ENCODE measurements at regions not wholly inside any gene's neighbourhood (a gene's known extent, or its start where the extent isn't known, plus 50 kb on each side); places are given as distances from the start of the nearest gene placed in this dataset.

DNA sequence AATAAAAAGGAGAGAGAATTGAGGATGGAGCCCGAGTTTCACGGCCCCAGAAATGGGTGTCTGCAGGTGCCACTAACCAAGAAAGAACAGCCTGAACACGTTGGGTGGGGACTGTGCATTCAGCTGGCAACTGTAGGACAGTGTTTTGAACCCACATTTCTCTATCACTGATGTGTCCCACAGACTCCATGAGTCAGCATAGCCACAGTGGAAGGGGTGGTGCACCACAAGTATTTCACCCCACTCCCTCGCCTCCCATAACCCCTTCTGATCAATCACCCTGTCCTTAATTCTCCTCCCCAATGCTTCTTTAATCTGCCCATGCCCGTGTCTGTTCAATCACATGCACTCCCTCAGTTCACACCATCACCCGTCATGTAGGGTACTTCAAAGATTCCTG, 291.5 kb downstream of the ZNF516 start:
- in situ Hi-C loops (cut with MboI; ENCODE audit: low sequenced_read_pairs), result no loop called here

DNA sequence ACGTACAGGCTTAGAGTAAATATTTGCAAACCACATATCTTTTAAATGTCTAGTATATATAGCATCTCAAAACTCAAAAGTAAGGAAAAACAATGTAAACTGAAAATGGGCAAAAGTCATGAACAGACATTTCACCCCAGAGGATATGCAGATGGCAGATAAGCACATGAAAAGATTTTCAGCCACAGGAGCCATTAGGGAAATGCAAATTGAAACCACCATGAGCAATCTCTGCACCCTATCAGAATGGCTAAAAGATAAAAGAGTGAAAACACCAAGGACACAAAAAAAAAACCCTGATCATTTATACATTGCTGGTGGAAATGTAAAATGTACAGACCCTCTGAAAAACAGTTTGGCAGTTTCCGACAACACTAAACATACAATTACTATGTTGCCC, 292.7 kb downstream of the ZNF516 start:
- in situ Hi-C loops (cut with MboI; ENCODE audit: low sequenced_read_pairs), result no loop called here

DNA sequence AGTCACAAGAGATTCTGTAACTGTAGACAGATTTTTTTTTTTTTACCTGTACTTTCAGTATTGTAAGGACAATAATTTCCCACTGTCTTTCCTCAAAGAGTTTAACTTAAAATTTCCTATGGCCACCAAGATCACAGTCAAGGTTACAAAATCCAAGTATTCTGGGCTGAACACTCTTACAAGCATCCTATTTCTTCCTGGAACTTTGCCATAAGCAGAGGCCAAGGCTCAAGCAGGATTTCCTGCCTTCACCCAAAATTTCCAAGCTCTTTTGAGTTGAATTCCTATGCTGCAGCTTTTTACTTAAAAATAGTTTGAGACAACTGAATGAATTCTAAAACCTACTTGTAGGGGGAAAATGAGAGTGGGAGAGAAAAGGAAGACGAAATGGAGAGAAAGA, 299.4 kb downstream of the ZNF516 start:
- in situ Hi-C loops (cut with MboI; ENCODE audit: low sequenced_read_pairs), result no loop called here

DNA sequence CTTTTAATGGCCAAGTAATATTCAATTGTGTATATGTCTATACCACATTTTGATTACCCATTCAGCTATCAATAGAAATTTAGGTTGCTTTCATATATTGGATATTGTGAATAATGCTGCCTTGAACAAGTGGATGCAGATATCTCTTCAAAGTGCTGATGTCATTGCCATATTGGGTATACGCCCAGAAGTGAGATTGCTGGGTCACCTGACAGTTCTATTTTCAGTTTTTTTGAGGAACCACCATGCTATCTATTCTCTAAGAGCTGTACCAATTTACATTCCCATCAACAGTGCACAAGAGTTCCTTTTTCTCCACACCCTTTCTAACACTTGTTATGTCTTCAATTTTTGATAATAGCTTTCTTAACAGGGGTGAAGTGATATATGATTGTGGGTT, 306.9 kb downstream of the ZNF516 start:
- in situ Hi-C loops (cut with MboI; ENCODE audit: low sequenced_read_pairs), result no loop called here

DNA sequence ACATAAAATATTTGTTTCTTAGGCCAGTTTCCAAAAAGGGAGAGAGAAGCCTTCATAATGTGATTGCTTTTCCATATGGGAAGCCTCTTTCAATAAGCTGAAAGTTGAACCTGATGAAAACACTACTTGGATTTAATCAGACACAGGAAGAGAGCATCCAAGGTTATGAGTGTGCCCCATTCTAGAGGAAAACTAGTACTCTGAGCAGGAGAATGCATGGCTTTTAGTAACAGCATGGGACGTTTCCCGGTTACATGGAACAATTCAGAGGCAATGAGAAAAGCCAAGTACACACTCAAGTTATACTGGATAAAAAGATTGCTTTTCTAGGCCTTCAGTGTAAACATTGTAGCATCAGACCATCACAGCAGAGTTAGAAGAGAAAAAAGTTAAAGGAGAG, 315.8 kb downstream of the ZNF516 start:
- in situ Hi-C loops (cut with MboI; ENCODE audit: low sequenced_read_pairs), result no loop called here

DNA sequence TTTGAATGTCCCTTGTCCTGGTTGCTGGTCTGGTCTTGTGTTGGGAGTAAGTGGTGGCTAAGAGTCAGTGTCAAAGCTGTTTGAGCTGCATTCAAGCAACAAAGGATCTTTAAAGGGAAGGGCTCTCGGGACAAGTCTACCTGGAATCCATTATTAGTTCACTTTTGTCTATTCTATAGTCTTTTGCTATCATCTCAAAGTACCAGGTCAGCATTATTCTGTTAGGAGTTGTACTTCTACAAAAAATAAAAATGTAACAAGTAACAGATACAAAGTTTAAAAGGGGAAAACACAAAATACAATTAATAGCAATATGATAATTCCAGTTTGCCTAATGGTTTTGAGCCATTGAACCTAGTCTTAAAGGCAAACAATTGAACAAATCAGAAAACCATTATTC, 317.9 kb downstream of the ZNF516 start:
- in situ Hi-C loops (cut with MboI; ENCODE audit: low sequenced_read_pairs), result no loop called here

DNA sequence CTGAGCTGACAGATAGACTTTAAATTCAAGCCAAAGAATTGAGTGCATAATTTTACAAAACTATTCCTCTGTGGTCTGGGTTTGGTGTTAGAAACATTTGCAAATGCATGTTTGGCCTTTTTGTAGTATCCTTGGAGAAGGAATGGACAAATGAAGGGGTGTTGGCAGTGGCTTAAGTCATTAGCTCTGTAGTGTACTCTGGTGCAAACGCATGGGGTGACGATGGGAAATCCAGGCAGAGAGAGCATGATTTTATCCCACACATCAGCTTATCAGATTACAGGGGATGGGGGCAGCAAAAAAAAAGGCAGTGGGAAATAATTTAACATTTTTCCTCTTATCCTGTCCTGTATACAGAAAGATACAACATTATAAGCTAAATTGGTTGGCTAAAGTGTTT, 320.6 kb downstream of the ZNF516 start:
- in situ Hi-C loops (cut with MboI; ENCODE audit: low sequenced_read_pairs), result no loop called here

DNA sequence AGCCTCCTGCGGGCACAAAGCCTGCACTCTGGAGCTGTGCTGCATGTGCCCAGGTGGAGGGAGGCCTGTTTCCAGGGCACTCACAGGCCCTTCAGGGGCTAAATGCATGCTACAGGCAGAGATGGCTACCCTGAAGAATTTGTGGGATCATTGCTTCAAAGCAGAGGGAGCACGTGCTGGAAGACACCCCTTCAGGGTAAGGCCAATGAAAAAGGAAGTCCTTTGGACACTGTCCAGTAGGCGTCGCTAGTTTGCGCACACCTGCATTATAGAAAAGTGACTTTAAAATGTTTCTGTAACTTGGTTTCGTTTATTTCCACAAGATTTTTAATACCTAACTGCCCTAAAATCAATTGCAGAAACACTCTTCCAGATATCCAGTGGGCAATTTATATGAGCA, 325.3 kb downstream of the ZNF516 start:
- in situ Hi-C loops (cut with MboI; ENCODE audit: low sequenced_read_pairs), result no loop called here

DNA sequence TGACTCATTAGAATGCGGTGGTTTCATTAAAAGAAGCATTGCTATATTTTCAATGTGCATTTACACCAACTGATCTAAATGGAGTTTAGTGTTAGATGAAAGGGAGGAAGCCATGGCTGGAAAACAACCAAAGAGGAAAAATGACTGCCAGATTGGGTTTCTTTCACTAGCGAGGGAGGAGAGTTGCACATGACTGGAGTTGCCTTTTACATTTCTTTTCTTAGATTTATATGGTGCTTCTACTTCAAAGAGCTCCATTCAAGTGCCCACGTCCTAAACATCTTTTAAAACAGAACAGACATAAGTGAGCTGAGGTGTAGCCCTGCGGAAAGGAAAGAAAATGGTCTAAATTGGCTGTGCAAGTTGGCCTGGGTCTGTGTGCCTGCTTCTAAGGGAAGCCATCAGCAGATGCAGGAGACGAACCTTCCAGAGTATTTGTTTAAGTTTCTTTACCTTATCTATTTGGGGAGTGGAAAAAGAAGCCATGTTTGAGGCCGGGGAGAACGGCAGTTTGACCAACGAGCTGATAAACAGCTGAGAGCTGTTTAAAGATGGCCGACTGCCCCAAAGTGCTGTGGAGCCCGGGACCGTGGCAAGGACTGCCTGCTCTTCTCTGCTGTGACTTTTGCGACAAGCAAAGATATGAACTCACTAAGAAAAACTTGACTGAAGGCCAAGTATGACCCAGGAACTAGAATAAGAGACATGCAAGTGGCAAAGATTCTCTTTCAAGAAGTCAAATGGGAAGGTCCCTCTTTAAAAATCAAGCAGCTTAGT, 327.0 kb downstream of the ZNF516 start:
- in situ Hi-C loops (cut with MboI; ENCODE audit: low sequenced_read_pairs), result no loop called here

DNA sequence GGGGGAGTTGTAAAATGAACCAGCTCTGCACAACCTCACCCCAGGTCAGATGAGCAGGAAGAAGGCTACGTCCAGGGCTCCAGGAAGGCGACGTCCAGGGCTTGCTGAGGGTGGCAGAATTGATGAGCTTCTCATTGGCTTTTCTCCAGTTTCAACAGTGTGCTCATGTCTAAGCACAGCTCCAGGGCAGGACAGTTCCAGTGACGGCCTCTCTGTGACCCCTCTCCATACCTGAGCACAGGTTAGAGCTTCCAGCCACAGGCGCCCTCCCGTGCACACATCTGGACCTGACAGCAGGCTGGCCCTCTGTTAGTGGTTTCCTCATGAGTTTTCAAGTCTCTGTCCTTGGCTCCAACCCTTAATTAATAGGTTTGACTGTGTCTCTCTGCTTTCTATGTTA, 327.6 kb downstream of the ZNF516 start:
- in situ Hi-C loops (cut with MboI; ENCODE audit: low sequenced_read_pairs), result no loop called here

DNA sequence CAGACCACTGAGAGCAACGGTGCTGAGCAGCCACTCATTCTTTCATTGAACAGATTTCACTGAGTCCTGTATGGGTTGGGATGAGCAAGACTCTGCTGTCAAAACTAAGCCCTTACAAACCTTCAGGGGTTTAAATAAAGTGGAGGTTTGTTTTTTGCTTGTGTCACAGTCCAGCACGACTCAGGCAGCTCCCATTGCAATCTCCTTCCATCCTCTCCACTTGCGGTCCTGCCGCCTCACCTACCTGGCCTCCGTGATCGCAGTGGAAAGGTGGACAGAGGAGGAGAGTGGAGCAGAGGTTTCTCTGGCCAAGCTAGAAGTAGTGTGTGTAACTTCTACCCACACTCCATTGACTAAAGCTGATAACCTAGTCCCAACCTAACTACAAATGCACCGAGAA, 332.2 kb downstream of the ZNF516 start:
- in situ Hi-C loops (cut with MboI; ENCODE audit: low sequenced_read_pairs), result no loop called here

DNA sequence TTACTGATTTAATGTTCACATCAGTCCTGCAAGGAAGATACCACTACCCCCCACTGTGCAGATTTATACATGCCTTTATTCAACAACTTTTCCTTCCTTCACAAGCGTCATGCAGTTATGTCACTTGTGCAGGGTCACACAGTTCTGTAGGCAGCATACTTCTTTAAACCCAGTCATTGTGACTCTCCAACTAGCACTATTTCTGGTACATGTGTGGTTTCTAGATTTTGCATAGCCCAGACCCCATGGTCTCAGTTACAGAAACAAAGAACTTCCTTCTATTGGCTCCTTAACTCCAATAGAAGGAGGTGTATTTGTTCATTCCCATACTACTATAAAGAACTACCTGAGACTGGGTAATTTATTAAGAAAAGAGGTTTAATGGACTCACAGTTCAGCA, 333.1 kb downstream of the ZNF516 start:
- in situ Hi-C loops (cut with MboI; ENCODE audit: low sequenced_read_pairs), result no loop called here

DNA sequence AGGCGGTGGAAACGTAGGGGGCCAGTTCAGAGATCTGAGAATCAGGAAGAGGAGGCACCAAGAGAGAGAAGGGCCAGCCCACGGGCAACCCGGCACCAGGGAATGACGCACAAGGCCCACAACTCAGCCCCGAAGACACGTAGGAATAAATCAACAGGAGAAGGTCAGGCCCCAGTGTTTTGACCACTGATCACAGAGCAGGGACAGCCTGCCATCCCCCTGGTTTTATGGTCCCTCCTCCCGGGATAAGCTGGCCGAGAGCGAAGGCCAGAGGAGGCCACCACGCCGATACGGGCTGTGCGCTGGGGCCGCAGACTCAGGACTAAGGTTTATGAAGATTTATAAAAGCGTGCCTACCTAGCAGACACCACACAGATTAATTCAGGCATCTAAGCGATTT, 341.4 kb downstream of the ZNF516 start:
- in situ Hi-C loops (cut with MboI; ENCODE audit: low sequenced_read_pairs), result no loop called here

DNA sequence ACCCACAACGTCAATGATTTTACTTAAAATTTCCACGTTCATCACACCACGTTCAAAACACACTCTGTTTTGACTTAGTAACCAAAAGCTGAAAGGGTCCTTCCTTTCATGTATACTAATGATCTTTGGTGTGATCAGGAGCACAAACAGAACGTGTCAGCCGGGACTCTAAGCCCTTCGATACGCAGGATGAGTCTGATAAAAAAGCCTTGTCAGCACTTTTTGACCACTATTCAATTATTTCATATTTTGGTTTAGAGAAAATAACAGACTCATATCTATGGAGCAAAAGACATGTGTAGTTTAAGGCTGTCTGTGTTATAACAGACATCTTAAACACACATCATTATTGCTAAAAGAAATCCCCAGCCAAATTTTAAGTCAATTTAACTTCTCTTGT, 345.3 kb downstream of the ZNF516 start:
- in situ Hi-C loops (cut with MboI; ENCODE audit: low sequenced_read_pairs), result no loop called here

DNA sequence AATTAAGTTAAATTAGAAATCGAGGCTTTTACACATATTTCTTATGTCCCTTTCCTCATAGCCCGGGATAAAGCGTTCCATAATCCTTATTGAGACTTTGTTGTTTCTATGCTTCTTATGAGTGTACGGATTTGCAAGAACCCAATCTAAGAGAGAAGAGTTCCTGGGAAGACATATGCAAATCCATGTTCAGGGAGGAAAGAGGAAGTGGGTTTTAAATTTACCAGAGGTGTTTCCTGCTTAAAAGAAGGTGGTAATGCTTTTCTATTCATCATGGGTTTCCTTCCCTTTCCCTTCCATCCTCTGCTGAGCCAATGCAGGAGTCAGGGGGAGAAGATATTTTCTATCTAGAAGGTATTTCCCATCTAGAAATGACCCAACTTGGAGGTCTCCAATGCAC, 345.8 kb downstream of the ZNF516 start:
- in situ Hi-C loops (cut with MboI; ENCODE audit: low sequenced_read_pairs), result no loop called here

DNA sequence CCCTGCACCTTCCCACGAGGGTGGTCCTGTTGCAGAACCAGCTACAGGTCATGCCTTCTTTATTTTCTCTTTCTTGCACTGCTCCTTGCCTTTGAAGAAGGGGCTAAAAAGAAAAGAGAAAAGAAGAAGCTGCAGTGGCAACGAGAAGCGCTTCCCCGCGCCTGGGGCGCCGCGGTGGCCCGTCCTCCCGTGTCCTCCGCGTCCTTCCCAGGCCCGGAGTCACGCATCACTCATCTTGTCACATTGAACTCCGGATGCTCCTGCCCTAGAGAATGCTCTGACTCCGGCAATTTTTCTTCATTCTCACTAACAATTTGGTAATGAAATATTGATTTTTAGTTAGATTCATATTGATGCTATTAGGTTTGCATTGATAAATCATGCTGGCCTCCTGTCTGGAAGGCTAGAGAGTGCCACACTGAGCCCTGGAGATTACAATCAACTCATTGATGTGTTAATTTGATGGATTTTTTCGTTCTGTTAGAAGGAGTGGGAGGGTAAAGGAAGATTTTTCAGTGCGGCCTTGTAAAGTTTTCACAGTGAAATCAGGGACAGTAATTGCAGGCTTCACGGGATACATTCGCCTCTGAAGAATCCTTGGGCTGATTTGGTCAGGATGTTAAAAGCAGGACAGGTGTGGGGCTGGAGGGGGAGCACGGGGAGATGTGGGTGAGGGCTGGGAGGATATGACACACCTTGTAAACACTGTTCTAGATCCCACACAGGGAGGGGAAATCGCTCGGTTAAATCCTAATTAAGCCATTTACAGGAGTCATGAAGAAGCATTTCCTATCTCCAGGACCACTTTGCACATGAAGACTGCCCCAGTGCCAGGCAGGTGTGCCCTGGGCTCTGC, 349.3 kb downstream of the ZNF516 start:
- in situ Hi-C loops (cut with MboI; ENCODE audit: low sequenced_read_pairs), result no loop called here

DNA sequence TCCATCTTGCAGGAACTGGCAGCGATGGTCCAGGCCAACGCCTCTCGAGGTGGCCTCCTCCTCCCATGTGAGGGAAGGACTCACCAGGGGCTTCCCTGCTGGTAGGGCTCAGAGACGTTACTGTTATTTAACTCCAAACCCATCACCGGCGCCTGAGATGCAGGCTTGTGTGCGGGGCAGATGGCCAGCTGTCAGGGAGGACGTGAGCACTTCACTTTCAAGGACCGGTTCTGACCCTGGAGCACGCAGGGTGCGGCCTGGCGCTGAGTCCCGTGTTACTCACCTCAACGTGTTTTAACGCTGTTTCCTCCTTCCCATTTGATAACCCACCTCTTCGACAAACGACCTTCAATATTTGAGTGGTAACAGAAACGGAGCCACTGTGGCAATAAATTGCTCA, 350.2 kb downstream of the ZNF516 start:
- in situ Hi-C loops (cut with MboI; ENCODE audit: low sequenced_read_pairs), result no loop called here

DNA sequence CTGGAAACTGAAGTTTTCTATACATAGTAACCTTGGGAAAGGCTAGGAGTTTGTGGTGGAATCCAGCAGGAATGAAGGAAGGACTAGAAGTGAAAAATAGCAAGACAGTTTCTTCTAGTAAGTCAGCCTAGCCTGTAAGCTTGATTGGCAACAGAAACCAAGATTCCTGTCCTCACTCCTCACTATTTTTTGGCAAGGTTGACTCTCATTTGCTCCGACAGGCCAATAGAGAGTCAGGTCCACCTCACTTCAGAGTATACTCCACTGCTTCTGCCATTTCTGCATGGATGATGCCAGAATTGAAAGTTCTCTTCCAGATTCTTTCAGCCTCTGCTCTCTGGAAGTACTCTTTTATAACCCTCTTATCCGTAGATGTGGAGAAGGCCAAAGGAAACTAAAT, 352.4 kb downstream of the ZNF516 start:
- in situ Hi-C loops (cut with MboI; ENCODE audit: low sequenced_read_pairs), result no loop called here

DNA sequence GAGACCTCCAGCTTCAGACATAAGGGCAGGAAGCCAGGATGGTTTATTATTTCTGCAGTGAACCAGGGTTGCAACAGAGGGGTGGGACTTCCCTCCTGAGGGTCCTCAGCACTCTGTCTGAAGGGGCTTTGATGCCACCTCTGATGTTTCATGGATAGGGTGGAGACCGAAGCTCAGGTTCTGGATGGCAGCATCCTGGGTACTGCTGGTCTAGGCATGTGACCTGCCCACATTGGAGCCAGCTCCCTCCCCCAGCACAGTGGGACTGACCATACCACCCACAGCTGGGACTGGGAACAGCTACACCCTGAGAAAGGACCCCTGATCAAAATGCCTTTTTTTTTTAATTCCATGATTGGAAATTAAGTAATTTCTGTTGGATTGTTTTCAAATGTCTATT, 355.2 kb downstream of the ZNF516 start:
- in situ Hi-C loops (cut with MboI; ENCODE audit: low sequenced_read_pairs), result no loop called here

DNA sequence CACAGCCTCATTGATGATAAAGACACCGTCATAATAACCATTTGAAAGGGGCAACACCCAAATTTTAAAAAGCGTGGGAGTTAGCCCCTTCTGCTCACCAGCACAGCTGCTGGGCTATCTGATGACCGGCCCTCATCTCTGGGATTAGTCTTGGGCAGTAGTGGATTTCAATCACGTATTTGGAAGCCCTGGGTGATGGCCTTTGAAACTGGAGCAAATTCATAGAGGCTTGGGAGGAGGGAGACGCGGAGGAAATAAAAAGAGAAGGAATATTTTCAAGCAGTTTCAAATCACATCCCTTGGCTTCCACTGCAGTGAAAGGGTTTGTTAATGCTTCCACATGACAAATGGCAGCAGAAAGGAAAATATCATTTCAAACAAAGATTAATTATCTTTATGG, 357.8 kb downstream of the ZNF516 start:
- in situ Hi-C loops (cut with MboI; ENCODE audit: low sequenced_read_pairs), result no loop called here

DNA sequence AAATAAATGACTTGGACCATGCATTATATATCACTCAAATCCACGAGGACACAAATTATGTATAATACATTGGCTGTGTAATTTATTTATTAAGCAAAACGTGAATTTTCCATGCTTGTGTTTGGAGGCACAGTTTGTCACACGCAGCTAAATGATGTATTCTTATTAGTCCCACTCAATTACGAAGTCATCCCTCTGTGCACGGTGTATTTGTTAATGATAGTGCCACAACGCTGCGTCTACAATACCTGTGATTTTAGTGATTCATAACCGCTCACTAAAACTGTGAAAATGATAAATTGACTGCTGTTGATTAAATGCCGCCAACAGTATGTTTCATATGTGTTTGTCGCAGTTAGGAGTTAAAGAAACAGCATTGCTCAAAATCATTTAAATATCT, 358.3 kb downstream of the ZNF516 start:
- in situ Hi-C loops (cut with MboI; ENCODE audit: low sequenced_read_pairs), result no loop called here

DNA sequence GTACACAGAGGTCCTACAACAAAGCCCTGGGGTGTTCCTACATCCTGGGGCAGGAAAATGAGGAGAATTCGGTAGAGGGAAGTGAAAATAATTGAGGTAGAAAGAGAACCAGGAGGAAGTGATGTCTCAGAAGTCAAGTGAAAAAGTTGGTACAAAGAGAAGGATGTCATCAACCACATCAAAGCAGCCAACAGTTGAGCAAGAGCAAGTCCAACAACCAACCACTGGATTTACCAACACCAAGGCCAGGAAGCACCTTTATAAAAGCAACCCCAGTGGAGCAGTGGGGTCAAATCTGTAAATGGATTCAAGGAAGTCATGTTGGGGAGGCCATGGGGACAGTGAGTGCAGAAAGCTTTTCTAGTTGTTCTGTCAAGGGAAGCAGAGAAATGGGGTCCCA, 360.4 kb downstream of the ZNF516 start:
- in situ Hi-C loops (cut with MboI; ENCODE audit: low sequenced_read_pairs), result no loop called here
